HG03175 (cell line): ENCODE measurements at regions not wholly inside any gene's neighbourhood (a gene's known extent, or its start where the extent isn't known, plus 50 kb on each side); places are given as distances from the start of the nearest gene placed in this dataset.
"Not testable (repeated sequence)": the region's sequence is repeated elsewhere in the genome, so short reads cannot be mapped to it uniquely, and the experiment has no call there.

Source experiments
- ATAC-seq: cut with Tn5 transposase; IDR thresholded peaks from one replicate; pipeline ENCODE4 v1.9.1; 2021; ENCODE audit warnings: mild to moderate bottlenecking, moderate library complexity; ENCODE audit not compliant: unreplicated experiment

GRCh38 chr2:82226441-82226840 is 1921.9 kb upstream of the LRRTM1 start:
- ATAC-seq, result no peak

- no peak for ATAC-seq
These were observed 1919.9 kb upstream of the LRRTM1 start for GRCh38 chr2:82224301-82224940.

- no peak for ATAC-seq
These were observed 1910.7 kb upstream of the LRRTM1 start for GRCh38 chr2:82215212-82215611.

GRCh38 chr2:82199493-82199852 is 1894.9 kb upstream of the LRRTM1 start:
- ATAC-seq, result no peak

- ATAC-seq, result no peak
These were observed 1894.4 kb upstream of the LRRTM1 start for GRCh38 chr2:82198809-82199492.

- ATAC-seq, result no peak
These were observed 1877.7 kb upstream of the LRRTM1 start for GRCh38 chr2:82182270-82182669.

- not testable (repeated sequence) for ATAC-seq
These were observed 1870.7 kb upstream of the LRRTM1 start for GRCh38 chr2:82175210-82175609.

- no peak for ATAC-seq
These were observed 1867.9 kb upstream of the LRRTM1 start for GRCh38 chr2:82172483-82172882.

GRCh38 chr2:82169379-82169778 is 1864.8 kb upstream of the LRRTM1 start:
- no peak for ATAC-seq

- ATAC-seq, result no peak
These were observed 1860.8 kb upstream of the LRRTM1 start for GRCh38 chr2:82165377-82165776.

GRCh38 chr2:82158150-82158549 is 1853.6 kb upstream of the LRRTM1 start:
- no peak for ATAC-seq

GRCh38 chr2:82155469-82155868 is 1850.9 kb upstream of the LRRTM1 start:
- no peak for ATAC-seq

GRCh38 chr2:82143343-82143742 is 1838.8 kb upstream of the LRRTM1 start:
- ATAC-seq, result no peak

- ATAC-seq, result no peak
These were observed 1835.5 kb upstream of the LRRTM1 start for GRCh38 chr2:82139979-82140611.

- ATAC-seq, result no peak
These were observed 1832.9 kb upstream of the LRRTM1 start for GRCh38 chr2:82137441-82137840.

- no peak for ATAC-seq
These were observed 1823.5 kb upstream of the LRRTM1 start for GRCh38 chr2:82128051-82128450.

- ATAC-seq, result no peak
These were observed 1820.1 kb upstream of the LRRTM1 start for GRCh38 chr2:82124629-82125028.

- no peak for ATAC-seq
These were observed 1816.1 kb upstream of the LRRTM1 start for GRCh38 chr2:82120654-82121053.

GRCh38 chr2:82120115-82120514 is 1815.6 kb upstream of the LRRTM1 start:
- ATAC-seq, result no peak

GRCh38 chr2:82109418-82109817 is 1804.9 kb upstream of the LRRTM1 start:
- ATAC-seq, result no peak

- ATAC-seq, result no peak
These were observed 1794.1 kb upstream of the LRRTM1 start for GRCh38 chr2:82098617-82099016.

GRCh38 chr2:82089518-82089917 is 1785.0 kb upstream of the LRRTM1 start:
- no peak for ATAC-seq
